ENCODE measurements at regions not wholly inside any gene's neighbourhood (a gene's known extent, or its start where the extent isn't known, plus 50 kb on each side); places are given as distances from the start of the nearest gene placed in this dataset.

- Histone ChIP-seq H3K36me3 (replicated peaks) (no peaks in the 10 kb centered on the region), H3K4me3 (ENCODE audit: low read depth, low read length) (no peak overlapping the region), H3K27ac (no peak overlapping the region), H3K27me3 (replicated peaks) (no peaks in the 10 kb centered on the region)
- in situ Hi-C loops (cut with HindIII; ENCODE audit: low pct_ligation_motif_present, low sequenced_read_pairs), result no loop called here
- no peak for TF ChIP-seq CTCF (IDR thresholded peaks at IDR 0.05; ENCODE audit: low read depth, low read length, missing control alignments)
- DNase-seq, result no peak
These were observed 213.1 kb upstream of the SYNDIG1 start for GRCh38 chr20:24256307-24256706.

GRCh38 chr20:24254480-24254879, 214.9 kb upstream of the SYNDIG1 start:
- DNase-seq, result no peak
- no peak overlapping the region for H3K4me3 ChIP-seq (ENCODE audit: low read depth, low read length)
- no peaks in the 10 kb centered on the region for H3K27me3 ChIP-seq (replicated peaks)
- no peak overlapping the region for H3K27ac ChIP-seq
- no peak for TF ChIP-seq CTCF (IDR thresholded peaks at IDR 0.05; ENCODE audit: low read depth, low read length, missing control alignments)
- in situ Hi-C loops (cut with HindIII; ENCODE audit: low pct_ligation_motif_present, low sequenced_read_pairs), result no loop called here
- no peaks in the 10 kb centered on the region for H3K36me3 ChIP-seq (replicated peaks)

- in situ Hi-C loops (cut with HindIII; ENCODE audit: low pct_ligation_motif_present, low sequenced_read_pairs), result no loop called here
- TF ChIP-seq CTCF (IDR thresholded peaks at IDR 0.05; ENCODE audit: low read depth, low read length, missing control alignments), result no peak
- no peaks in the 10 kb centered on the region for H3K36me3 ChIP-seq (replicated peaks)
These were observed 216.1 kb upstream of the SYNDIG1 start for GRCh38 chr20:24253321-24253720.

GRCh38 chr20:24245094-24245493, 224.3 kb upstream of the SYNDIG1 start:
- no peaks in the 10 kb centered on the region for H3K27me3 ChIP-seq (replicated peaks)
- in situ Hi-C loops (cut with HindIII; ENCODE audit: low pct_ligation_motif_present, low sequenced_read_pairs), result no loop called here
- no peak overlapping the region for H3K4me3 ChIP-seq (ENCODE audit: low read depth, low read length)
- H3K36me3 ChIP-seq (replicated peaks), result no peaks in the 10 kb centered on the region
- H3K27ac ChIP-seq, result no peak overlapping the region
- TF ChIP-seq CTCF (IDR thresholded peaks at IDR 0.05; ENCODE audit: low read depth, low read length, missing control alignments), result no peak
- DNase-seq, result no peak

More at GRCh38 chr20:24253321-24253720, 216.1 kb upstream of the SYNDIG1 start:
- H3K4me3 ChIP-seq (ENCODE audit: low read depth, low read length), result no peak overlapping the region
- no peak for DNase-seq
- H3K27ac ChIP-seq, result no peak overlapping the region
- no peaks in the 10 kb centered on the region for H3K27me3 ChIP-seq (replicated peaks)

GRCh38 chr20:24242763-24243162, 226.7 kb upstream of the SYNDIG1 start:
- in situ Hi-C loops (cut with HindIII; ENCODE audit: low pct_ligation_motif_present, low sequenced_read_pairs), result no loop called here
- no peak for DNase-seq
- Histone ChIP-seq H3K36me3 (replicated peaks) (no peaks in the 10 kb centered on the region), H3K27ac (no peak overlapping the region), H3K27me3 (replicated peaks) (no peaks in the 10 kb centered on the region), H3K4me3 (ENCODE audit: low read depth, low read length) (no peak overlapping the region)
- no peak for TF ChIP-seq CTCF (IDR thresholded peaks at IDR 0.05; ENCODE audit: low read depth, low read length, missing control alignments)

GRCh38 chr20:24241466-24241865, 228.0 kb upstream of the SYNDIG1 start:
- in situ Hi-C loops (cut with HindIII; ENCODE audit: low pct_ligation_motif_present, low sequenced_read_pairs), result no loop called here
- TF ChIP-seq CTCF (IDR thresholded peaks at IDR 0.05; ENCODE audit: low read depth, low read length, missing control alignments), result no peak
- Histone ChIP-seq H3K27ac (no peak overlapping the region), H3K36me3 (replicated peaks) (no peaks in the 10 kb centered on the region), H3K4me3 (ENCODE audit: low read depth, low read length) (no peak overlapping the region), H3K27me3 (replicated peaks) (no peaks in the 10 kb centered on the region)
- DNase-seq, result no peak

Measured in brain microvascular endothelial cell (primary cell).